ENCODE measurements at regions not wholly inside any gene's neighbourhood (a gene's known extent, or its start where the extent isn't known, plus 50 kb on each side); places are given as distances from the start of the nearest gene placed in this dataset.
A peak's percentile ranks its signal among the peaks of the same experiment; 100 is the strongest.

GRCh38 chr4:18397681-18398390 is 376.3 kb upstream of the LCORL start:
- DNase-seq = no peak
- H3K27me3 Mint-ChIP-seq (ENCODE audit: low read depth in 3 of 3) = peaks cover 0 to 2% (median 0%) of the 10 kb centered on the region in 3 donors
- H3K36me3 Mint-ChIP-seq = no peaks in the 10 kb centered on the region
- no peaks in the 10 kb centered on the region for H3K4me1 Mint-ChIP-seq
- H3K9me3 Mint-ChIP-seq = peaks cover 0 to 3% (median 0%) of the 10 kb centered on the region in 6 donors
- H3K4me3 Mint-ChIP-seq = no peak overlapping the region
- no peak overlapping the region for H3K27ac Mint-ChIP-seq

- H3K27ac Mint-ChIP-seq = no peak overlapping the region
- H3K4me3 Mint-ChIP-seq = no peak overlapping the region
- no peaks in the 10 kb centered on the region for H3K36me3 Mint-ChIP-seq
- no peak for DNase-seq
- no peaks in the 10 kb centered on the region for H3K27me3 Mint-ChIP-seq (ENCODE audit: low read depth in 3 of 3)
- no peaks in the 10 kb centered on the region for H3K4me1 Mint-ChIP-seq
- H3K9me3 Mint-ChIP-seq = peaks cover 0 to 7% (median 1%) of the 10 kb centered on the region in 6 donors
These were observed 373.1 kb upstream of the LCORL start for GRCh38 chr4:18394656-18395055.

GRCh38 chr4:18391354-18391728 is 369.8 kb upstream of the LCORL start:
- DNase-seq = no peak
- Mint-ChIP-seq H3K9me3 (peaks cover 0 to 4% (median 1%) of the 10 kb centered on the region in 6 donors), H3K27me3 (ENCODE audit: low read depth in 3 of 3) (no peaks in the 10 kb centered on the region), H3K27ac (no peak overlapping the region), H3K36me3 (no peaks in the 10 kb centered on the region), H3K4me1 (no peaks in the 10 kb centered on the region), H3K4me3 (no peak overlapping the region)

- H3K4me1 Mint-ChIP-seq = no peaks in the 10 kb centered on the region
- H3K36me3 Mint-ChIP-seq = no peaks in the 10 kb centered on the region
- H3K27me3 Mint-ChIP-seq (ENCODE audit: low read depth in 3 of 3) = no peaks in the 10 kb centered on the region
- no peak overlapping the region for H3K27ac Mint-ChIP-seq
- no peak overlapping the region for H3K4me3 Mint-ChIP-seq
- DNase-seq = no peak
- H3K9me3 Mint-ChIP-seq = peaks cover 0 to 4% (median 1%) of the 10 kb centered on the region in 6 donors
These were observed 369.2 kb upstream of the LCORL start for GRCh38 chr4:18390655-18391353.

GRCh38 chr4:18389115-18389514 is 367.6 kb upstream of the LCORL start:
- H3K4me1 Mint-ChIP-seq = no peaks in the 10 kb centered on the region
- no peak overlapping the region for H3K4me3 Mint-ChIP-seq
- no peak for DNase-seq
- no peaks in the 10 kb centered on the region for H3K36me3 Mint-ChIP-seq
- H3K27me3 Mint-ChIP-seq (ENCODE audit: low read depth in 3 of 3) = peaks cover 0 to 1% (median 0%) of the 10 kb centered on the region in 3 donors
- peaks cover 0 to 9% (median 2%) of the 10 kb centered on the region in 6 donors for H3K9me3 Mint-ChIP-seq
- no peak overlapping the region for H3K27ac Mint-ChIP-seq

- no peaks in the 10 kb centered on the region for H3K4me1 Mint-ChIP-seq
- peaks cover 0 to 3% (median 0%) of the 10 kb centered on the region in 3 donors for H3K27me3 Mint-ChIP-seq (ENCODE audit: low read depth in 3 of 3)
- no peak overlapping the region for H3K27ac Mint-ChIP-seq
- no peak overlapping the region for H3K4me3 Mint-ChIP-seq
- peaks cover 0 to 16% (median 6%) of the 10 kb centered on the region in 6 donors for H3K9me3 Mint-ChIP-seq
- H3K36me3 Mint-ChIP-seq = no peaks in the 10 kb centered on the region
- DNase-seq = no peak
These were observed 366.5 kb upstream of the LCORL start for GRCh38 chr4:18388039-18388438.

GRCh38 chr4:18381186-18381585 is 359.6 kb upstream of the LCORL start:
- no peak for DNase-seq
- H3K36me3 Mint-ChIP-seq = no peaks in the 10 kb centered on the region
- no peak overlapping the region for H3K4me3 Mint-ChIP-seq
- H3K27ac Mint-ChIP-seq = no peak overlapping the region
- H3K9me3 Mint-ChIP-seq = peaks cover 0 to 21% (median 6%) of the 10 kb centered on the region in 6 donors
- H3K27me3 Mint-ChIP-seq (ENCODE audit: low read depth in 3 of 3) = peaks cover 0 to 3% (median 2%) of the 10 kb centered on the region in 3 donors
- no peaks in the 10 kb centered on the region for H3K4me1 Mint-ChIP-seq

- H3K27me3 Mint-ChIP-seq (ENCODE audit: low read depth in 3 of 3) = peaks cover 0 to 5% (median 4%) of the 10 kb centered on the region in 3 donors
- H3K27ac Mint-ChIP-seq = no peak overlapping the region
- H3K4me3 Mint-ChIP-seq = no peak overlapping the region
- no peak for DNase-seq
- no peaks in the 10 kb centered on the region for H3K4me1 Mint-ChIP-seq
- no peaks in the 10 kb centered on the region for H3K36me3 Mint-ChIP-seq
- H3K9me3 Mint-ChIP-seq = peaks cover 0 to 2% (median 0%) of the 10 kb centered on the region in 6 donors
These were observed 348.0 kb upstream of the LCORL start for GRCh38 chr4:18369561-18369960.

GRCh38 chr4:18366892-18367291 is 345.3 kb upstream of the LCORL start:
- H3K27ac Mint-ChIP-seq = no peak overlapping the region
- peaks cover 0 to 2% (median 0%) of the 10 kb centered on the region in 6 donors for H3K9me3 Mint-ChIP-seq
- H3K4me1 Mint-ChIP-seq = no peaks in the 10 kb centered on the region
- H3K27me3 Mint-ChIP-seq (ENCODE audit: low read depth in 3 of 3) = peaks cover 0 to 4% (median 3%) of the 10 kb centered on the region in 3 donors
- H3K4me3 Mint-ChIP-seq = no peak overlapping the region
- H3K36me3 Mint-ChIP-seq = no peaks in the 10 kb centered on the region
- DNase-seq = peak in 1 of 3 donors; percentile 0

GRCh38 chr4:18366136-18366535 is 344.6 kb upstream of the LCORL start:
- H3K36me3 Mint-ChIP-seq = no peaks in the 10 kb centered on the region
- H3K4me3 Mint-ChIP-seq = no peak overlapping the region
- H3K4me1 Mint-ChIP-seq = no peaks in the 10 kb centered on the region
- DNase-seq = no peak
- H3K27ac Mint-ChIP-seq = no peak overlapping the region
- peaks cover 0 to 2% (median 0%) of the 10 kb centered on the region in 6 donors for H3K9me3 Mint-ChIP-seq
- H3K27me3 Mint-ChIP-seq (ENCODE audit: low read depth in 3 of 3) = peaks cover 0 to 4% (median 3%) of the 10 kb centered on the region in 3 donors

- H3K36me3 Mint-ChIP-seq = no peaks in the 10 kb centered on the region
- H3K27ac Mint-ChIP-seq = no peak overlapping the region
- H3K9me3 Mint-ChIP-seq = peaks cover 0 to 13% (median 4%) of the 10 kb centered on the region in 6 donors
- no peaks in the 10 kb centered on the region for H3K4me1 Mint-ChIP-seq
- no peak for DNase-seq
- H3K4me3 Mint-ChIP-seq = no peak overlapping the region
- peaks cover 0 to 3% (median 0%) of the 10 kb centered on the region in 3 donors for H3K27me3 Mint-ChIP-seq (ENCODE audit: low read depth in 3 of 3)
These were observed 322.0 kb upstream of the LCORL start for GRCh38 chr4:18343581-18343980.

GRCh38 chr4:18342847-18343246 is 321.3 kb upstream of the LCORL start:
- no peak for DNase-seq
- Mint-ChIP-seq H3K27me3 (ENCODE audit: low read depth in 3 of 3) (peaks cover 0 to 3% (median 0%) of the 10 kb centered on the region in 3 donors), H3K27ac (no peak overlapping the region), H3K4me1 (no peaks in the 10 kb centered on the region), H3K9me3 (peaks cover 0 to 13% (median 4%) of the 10 kb centered on the region in 6 donors), H3K36me3 (no peaks in the 10 kb centered on the region), H3K4me3 (no peak overlapping the region)

- H3K36me3 Mint-ChIP-seq = no peaks in the 10 kb centered on the region
- peaks cover 0 to 5% (median 0%) of the 10 kb centered on the region in 3 donors for H3K27me3 Mint-ChIP-seq (ENCODE audit: low read depth in 3 of 3)
- no peaks in the 10 kb centered on the region for H3K4me1 Mint-ChIP-seq
- DNase-seq = no peak
- H3K9me3 Mint-ChIP-seq = peaks cover 0 to 7% (median 2%) of the 10 kb centered on the region in 6 donors
- H3K4me3 Mint-ChIP-seq = no peak overlapping the region
- no peak overlapping the region for H3K27ac Mint-ChIP-seq
These were observed 300.5 kb upstream of the LCORL start for GRCh38 chr4:18321956-18322530.

- Mint-ChIP-seq H3K27me3 (ENCODE audit: low read depth in 3 of 3) (peaks cover 0 to 5% (median 0%) of the 10 kb centered on the region in 3 donors), H3K4me3 (no peak overlapping the region), H3K4me1 (no peaks in the 10 kb centered on the region), H3K27ac (no peak overlapping the region), H3K9me3 (peaks cover 0 to 17% (median 4%) of the 10 kb centered on the region in 6 donors), H3K36me3 (no peaks in the 10 kb centered on the region)
- DNase-seq = no peak
These were observed 297.9 kb upstream of the LCORL start for GRCh38 chr4:18319431-18319830.

All from immature natural killer cell (primary cell).